ENCODE measurements at regions not wholly inside any gene's neighbourhood (a gene's known extent, or its start where the extent isn't known, plus 50 kb on each side); places are given as distances from the start of the nearest gene placed in this dataset.

GRCh38 chr4:25535278-25535677, 120.4 kb upstream of the SLC34A2 start:
- Histone ChIP-seq H3F3A (replicated peaks; ENCODE audit: low read depth) (no peaks in the 10 kb centered on the region), H3K36me3 (ENCODE audit: insufficient read depth) (no peaks in the 10 kb centered on the region), H3K27me3 (ENCODE audit: insufficient read depth) (no peaks in the 10 kb centered on the region), H3K27ac (ENCODE audit: low read depth) (no peak overlapping the region), H4K20me1 (replicated peaks; ENCODE audit: insufficient read depth) (no peaks in the 10 kb centered on the region), H2AFZ (peak overlapping the region; percentile 90), H3K4me2 (no peak overlapping the region), H3K4me3 (no peak overlapping the region), H3K79me2 (replicated peaks; ENCODE audit: insufficient read depth) (no peaks in the 10 kb centered on the region), H3K4me1 (ENCODE audit: insufficient read depth) (no peaks in the 10 kb centered on the region), H3K9me2 (ENCODE audit: insufficient read depth) (no peaks in the 10 kb centered on the region)
- ATAC-seq, result no peak
- H3K27ac Mint-ChIP-seq, result no peak overlapping the region
- H3K27me3 Mint-ChIP-seq (ENCODE audit: insufficient read depth, low read depth, poor library complexity), result peaks cover 6% of the 10 kb centered on the region
- TF ChIP-seq JUNB (IDR thresholded peaks at IDR 0.05; ENCODE audit: unreplicated experiment) (no peak), ZNF462 (CRISPR knock-in tag; IDR thresholded peaks at IDR 0.05) (peak; percentile 53; the same call in 1 of the 2 replicates)
- H3K4me3 Mint-ChIP-seq, result no peak overlapping the region
- H3K4me1 Mint-ChIP-seq, result peaks cover 13% of the 10 kb centered on the region
- H3K36me3 Mint-ChIP-seq (ENCODE audit: low read depth), result no peaks in the 10 kb centered on the region
- H3K9me3 Mint-ChIP-seq, result 0 out of 3 replicates have a peak, but pooled peaks cover 3% of the 10 kb centered on the region
- no peak for DNase-seq (ENCODE audit: low spot score)

DNA sequence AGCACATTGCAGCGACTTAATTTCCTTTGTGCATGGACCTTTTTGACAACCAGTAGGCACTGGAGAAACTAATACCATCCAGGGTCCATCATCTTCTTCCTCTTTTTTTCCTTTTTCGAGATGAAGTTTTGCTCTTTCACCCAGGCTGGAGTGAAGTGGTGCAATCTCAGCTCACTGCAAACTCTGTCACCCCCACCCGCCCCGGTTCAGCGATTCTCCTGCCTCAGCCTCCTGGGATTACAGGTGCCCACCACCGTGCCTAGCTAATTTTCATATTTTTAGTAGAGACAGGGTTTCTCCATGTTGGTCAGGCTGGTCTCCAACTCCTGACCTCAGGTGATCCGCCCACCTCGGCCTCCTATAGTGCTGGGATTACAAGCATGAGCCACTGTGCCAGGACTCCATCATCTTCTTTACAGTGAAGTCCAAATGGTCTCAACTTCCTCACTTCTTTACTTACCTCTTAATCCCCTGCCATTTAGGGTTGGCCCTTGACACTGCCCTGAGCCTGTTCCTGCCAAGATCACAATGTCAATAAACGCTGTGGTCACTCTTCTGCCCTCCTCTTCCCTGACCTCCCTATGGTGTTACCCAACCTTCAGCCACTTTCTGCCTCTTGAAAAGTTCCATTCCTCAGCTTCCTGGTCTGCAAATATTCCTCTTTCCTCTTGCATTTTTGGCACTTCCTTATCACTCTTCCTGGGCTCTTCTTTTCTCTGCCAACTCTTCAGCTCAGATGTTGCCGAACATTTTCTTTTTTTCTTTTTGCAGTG, 119.8 kb upstream of the SLC34A2 start:
- Mint-ChIP-seq H3K36me3 (ENCODE audit: low read depth) (no peaks in the 10 kb centered on the region), H3K4me3 (no peak overlapping the region), H3K27me3 (ENCODE audit: insufficient read depth, low read depth, poor library complexity) (peaks cover 4% of the 10 kb centered on the region), H3K4me1 (peaks cover 15% of the 10 kb centered on the region), H3K27ac (no peak overlapping the region), H3K9me3 (0 out of 3 replicates have a peak, but pooled peaks cover 3% of the 10 kb centered on the region)
- Histone ChIP-seq H3K27ac (ENCODE audit: low read depth) (no peak overlapping the region), H2AFZ (peak overlapping the region; percentile 90), H3K9me2 (ENCODE audit: insufficient read depth) (no peaks in the 10 kb centered on the region), H3K4me2 (no peak overlapping the region), H3K4me3 (no peak overlapping the region), H3K79me2 (replicated peaks; ENCODE audit: insufficient read depth) (no peaks in the 10 kb centered on the region), H3K27me3 (ENCODE audit: insufficient read depth) (no peaks in the 10 kb centered on the region), H3K4me1 (ENCODE audit: insufficient read depth) (no peaks in the 10 kb centered on the region), H3F3A (replicated peaks; ENCODE audit: low read depth) (no peaks in the 10 kb centered on the region), H3K36me3 (ENCODE audit: insufficient read depth) (no peaks in the 10 kb centered on the region), H4K20me1 (replicated peaks; ENCODE audit: insufficient read depth) (no peaks in the 10 kb centered on the region)
- DNase-seq (ENCODE audit: low spot score) (no peak), ATAC-seq (no peak)
- TF ChIP-seq ZNF331 (CRISPR knock-in tag; IDR thresholded peaks at IDR 0.05; ENCODE audit: low read depth) (no peak), POLR2AphosphoS5 (IDR thresholded peaks at IDR 0.05; ENCODE audit: low read depth) (no peak), CREB1 (CRISPR knock-in tag; IDR thresholded peaks at IDR 0.05; ENCODE audit: low read depth) (no peak), EZH2 (IDR thresholded peaks at IDR 0.05; ENCODE audit: low read depth, unreplicated experiment) (no peak), ZNF114 (CRISPR knock-in tag; IDR thresholded peaks at IDR 0.05) (no peak)
- TF ChIP-seq, protein P1, sequence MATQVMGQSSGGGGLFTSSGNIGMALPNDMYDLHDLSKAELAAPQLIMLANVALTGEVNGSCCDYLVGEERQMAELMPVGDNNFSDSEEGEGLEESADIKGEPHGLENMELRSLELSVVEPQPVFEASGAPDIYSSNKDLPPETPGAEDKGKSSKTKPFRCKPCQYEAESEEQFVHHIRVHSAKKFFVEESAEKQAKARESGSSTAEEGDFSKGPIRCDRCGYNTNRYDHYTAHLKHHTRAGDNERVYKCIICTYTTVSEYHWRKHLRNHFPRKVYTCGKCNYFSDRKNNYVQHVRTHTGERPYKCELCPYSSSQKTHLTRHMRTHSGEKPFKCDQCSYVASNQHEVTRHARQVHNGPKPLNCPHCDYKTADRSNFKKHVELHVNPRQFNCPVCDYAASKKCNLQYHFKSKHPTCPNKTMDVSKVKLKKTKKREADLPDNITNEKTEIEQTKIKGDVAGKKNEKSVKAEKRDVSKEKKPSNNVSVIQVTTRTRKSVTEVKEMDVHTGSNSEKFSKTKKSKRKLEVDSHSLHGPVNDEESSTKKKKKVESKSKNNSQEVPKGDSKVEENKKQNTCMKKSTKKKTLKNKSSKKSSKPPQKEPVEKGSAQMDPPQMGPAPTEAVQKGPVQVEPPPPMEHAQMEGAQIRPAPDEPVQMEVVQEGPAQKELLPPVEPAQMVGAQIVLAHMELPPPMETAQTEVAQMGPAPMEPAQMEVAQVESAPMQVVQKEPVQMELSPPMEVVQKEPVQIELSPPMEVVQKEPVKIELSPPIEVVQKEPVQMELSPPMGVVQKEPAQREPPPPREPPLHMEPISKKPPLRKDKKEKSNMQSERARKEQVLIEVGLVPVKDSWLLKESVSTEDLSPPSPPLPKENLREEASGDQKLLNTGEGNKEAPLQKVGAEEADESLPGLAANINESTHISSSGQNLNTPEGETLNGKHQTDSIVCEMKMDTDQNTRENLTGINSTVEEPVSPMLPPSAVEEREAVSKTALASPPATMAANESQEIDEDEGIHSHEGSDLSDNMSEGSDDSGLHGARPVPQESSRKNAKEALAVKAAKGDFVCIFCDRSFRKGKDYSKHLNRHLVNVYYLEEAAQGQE (IDR thresholded peaks at IDR 0.05; ENCODE audit: unreplicated experiment), result no peak
